ENCODE measurements at regions not wholly inside any gene's neighbourhood (a gene's known extent, or its start where the extent isn't known, plus 50 kb on each side); places are given as distances from the start of the nearest gene placed in this dataset.

GRCh38 chr18:39854291-39854690 lies 2100.7 kb upstream of the PIK3C3 start:
- TF ChIP-seq, protein P1, sequence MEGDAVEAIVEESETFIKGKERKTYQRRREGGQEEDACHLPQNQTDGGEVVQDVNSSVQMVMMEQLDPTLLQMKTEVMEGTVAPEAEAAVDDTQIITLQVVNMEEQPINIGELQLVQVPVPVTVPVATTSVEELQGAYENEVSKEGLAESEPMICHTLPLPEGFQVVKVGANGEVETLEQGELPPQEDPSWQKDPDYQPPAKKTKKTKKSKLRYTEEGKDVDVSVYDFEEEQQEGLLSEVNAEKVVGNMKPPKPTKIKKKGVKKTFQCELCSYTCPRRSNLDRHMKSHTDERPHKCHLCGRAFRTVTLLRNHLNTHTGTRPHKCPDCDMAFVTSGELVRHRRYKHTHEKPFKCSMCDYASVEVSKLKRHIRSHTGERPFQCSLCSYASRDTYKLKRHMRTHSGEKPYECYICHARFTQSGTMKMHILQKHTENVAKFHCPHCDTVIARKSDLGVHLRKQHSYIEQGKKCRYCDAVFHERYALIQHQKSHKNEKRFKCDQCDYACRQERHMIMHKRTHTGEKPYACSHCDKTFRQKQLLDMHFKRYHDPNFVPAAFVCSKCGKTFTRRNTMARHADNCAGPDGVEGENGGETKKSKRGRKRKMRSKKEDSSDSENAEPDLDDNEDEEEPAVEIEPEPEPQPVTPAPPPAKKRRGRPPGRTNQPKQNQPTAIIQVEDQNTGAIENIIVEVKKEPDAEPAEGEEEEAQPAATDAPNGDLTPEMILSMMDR (IDR thresholded peaks at IDR 0.05), result no peak
- no peak for TF ChIP-seq POLR2A (IDR thresholded peaks at IDR 0.05)

All from Peyer's patch (tissue), 4 donors.